Kidney (tissue), 13 donors: ENCODE measurements at regions not wholly inside any gene's neighbourhood (a gene's known extent, or its start where the extent isn't known, plus 50 kb on each side); places are given as distances from the start of the nearest gene placed in this dataset.

Experiments used
- DNase-seq, 5 donors: peaks; one replicate each; pipeline ENCODE4 v3.0.0-alpha.2; 2013 to 2020
- FAIRE-seq: peaks from 2 replicates; lab custom pipeline; 2012; peaks lifted over from hg19 to GRCh38; lab: Jason Lieb, UNC
- H3K27ac ChIP-seq, 2 donors: one replicate each; pipeline ENCODE4 v1.7.0; 2013; ENCODE audit warnings: low read depth in 2 of 2, low read length in 2 of 2, inconsistent platforms in 1 of 2
- H3K27me3 ChIP-seq: one replicate; pipeline ENCODE4 v1.7.1; 2013; ENCODE audit warnings: low read length, inconsistent platforms; ENCODE audit not compliant: control insufficient read depth, insufficient read depth
- H3K36me3 ChIP-seq, 3 donors: one replicate each; pipeline versions ENCODE4 v1.7.0 to v1.7.1; 2013; ENCODE audit warnings: low read length in 3 of 3, control low read depth in 1 of 3, inconsistent platforms in 1 of 3; ENCODE audit not compliant: insufficient read depth in 3 of 3, control insufficient read depth in 2 of 3
- H3K4me1 ChIP-seq, 3 donors: one replicate each; pipeline versions ENCODE4 v1.7.0 to v1.7.1; 2013; ENCODE audit warnings: low read length in 3 of 3, inconsistent platforms in 1 of 3, low read depth in 1 of 3; ENCODE audit not compliant: control insufficient read depth in 2 of 3, insufficient read depth in 2 of 3
- H3K4me3 ChIP-seq, 3 donors: one replicate each; pipeline versions ENCODE4 v1.7.0 to v1.8.1; 2013; ENCODE audit warnings: low read length in 3 of 3, control low read depth in 1 of 3, inconsistent platforms in 1 of 3
- H3K9ac ChIP-seq, 3 donors: one replicate each; pipeline versions ENCODE4 v1.7.0 to v1.7.1; 2013; ENCODE audit warnings: low read length in 3 of 3, control low read depth in 1 of 3, inconsistent platforms in 1 of 3
- H3K9me3 ChIP-seq, 3 donors: one replicate each; pipeline versions ENCODE4 v1.7.0 to v1.7.1; 2013; ENCODE audit warnings: low read length in 3 of 3, control low read depth in 1 of 3, inconsistent platforms in 1 of 3; ENCODE audit not compliant: control insufficient read depth in 2 of 3, insufficient read depth in 1 of 3
- intact Hi-C: fragments of 100-400 bp; cut with DNase I; formaldehyde crosslinking; loops from one replicate; pipeline ENCODE4 v1.11.1; 2022
- TF ChIP-seq, protein P1 (sequence below): IDR thresholded peaks from 3 replicates; pipeline ENCODE4 v1.5.1; 2012; ENCODE audit warnings: mild to moderate bottlenecking, moderate library complexity, borderline replicate concordance; ENCODE audit not compliant: insufficient read depth; ENCODE audit errors: extremely low read depth
- donor health status: control.
- donor health status: control.
- donor health status: control.
- donor health status: control.
- donor health status: control.
- donor health status: DM: yes; HTN: yes; CAD: no.
- donor health status: Normal renal cell carcinoma (clear cell type).

DNA sequence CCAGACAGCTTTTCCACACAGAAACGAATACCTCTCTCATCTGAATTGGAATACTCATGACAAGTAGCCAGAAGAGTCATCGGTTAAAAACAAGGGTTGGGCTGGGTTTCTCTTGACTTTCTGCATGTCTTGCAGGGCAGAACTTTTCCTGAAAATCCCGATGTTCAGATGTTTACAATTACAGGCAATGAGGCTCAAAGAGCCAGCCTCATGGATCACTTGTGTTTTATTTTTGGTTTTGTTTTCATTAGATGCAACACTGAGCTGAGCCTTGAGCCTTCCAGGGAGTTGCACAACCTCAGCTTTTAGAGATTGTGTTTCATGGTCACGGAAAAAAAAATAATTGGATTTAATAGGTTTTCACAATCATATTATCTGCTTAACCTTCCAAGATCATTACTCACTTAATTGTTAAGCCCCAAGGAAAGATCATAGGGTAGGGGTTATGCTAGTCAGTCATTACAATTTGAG is 288.1 kb upstream of the PRDM1 start:
- Histone ChIP-seq H3K4me3 (no peak overlapping the region), H3K4me1 (peaks cover 0 to 4% (median 0%) of the 10 kb centered on the region in 3 donors), H3K27me3 (no peaks in the 10 kb centered on the region), H3K9me3 (no peaks in the 10 kb centered on the region), H3K9ac (no peak overlapping the region), H3K36me3 (no peaks in the 10 kb centered on the region), H3K27ac (no peak overlapping the region)
- intact Hi-C loops: no loop called here
- DNase-seq (no peak), FAIRE-seq (no peak)
- TF ChIP-seq, protein P1, sequence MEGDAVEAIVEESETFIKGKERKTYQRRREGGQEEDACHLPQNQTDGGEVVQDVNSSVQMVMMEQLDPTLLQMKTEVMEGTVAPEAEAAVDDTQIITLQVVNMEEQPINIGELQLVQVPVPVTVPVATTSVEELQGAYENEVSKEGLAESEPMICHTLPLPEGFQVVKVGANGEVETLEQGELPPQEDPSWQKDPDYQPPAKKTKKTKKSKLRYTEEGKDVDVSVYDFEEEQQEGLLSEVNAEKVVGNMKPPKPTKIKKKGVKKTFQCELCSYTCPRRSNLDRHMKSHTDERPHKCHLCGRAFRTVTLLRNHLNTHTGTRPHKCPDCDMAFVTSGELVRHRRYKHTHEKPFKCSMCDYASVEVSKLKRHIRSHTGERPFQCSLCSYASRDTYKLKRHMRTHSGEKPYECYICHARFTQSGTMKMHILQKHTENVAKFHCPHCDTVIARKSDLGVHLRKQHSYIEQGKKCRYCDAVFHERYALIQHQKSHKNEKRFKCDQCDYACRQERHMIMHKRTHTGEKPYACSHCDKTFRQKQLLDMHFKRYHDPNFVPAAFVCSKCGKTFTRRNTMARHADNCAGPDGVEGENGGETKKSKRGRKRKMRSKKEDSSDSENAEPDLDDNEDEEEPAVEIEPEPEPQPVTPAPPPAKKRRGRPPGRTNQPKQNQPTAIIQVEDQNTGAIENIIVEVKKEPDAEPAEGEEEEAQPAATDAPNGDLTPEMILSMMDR: no peak

DNA sequence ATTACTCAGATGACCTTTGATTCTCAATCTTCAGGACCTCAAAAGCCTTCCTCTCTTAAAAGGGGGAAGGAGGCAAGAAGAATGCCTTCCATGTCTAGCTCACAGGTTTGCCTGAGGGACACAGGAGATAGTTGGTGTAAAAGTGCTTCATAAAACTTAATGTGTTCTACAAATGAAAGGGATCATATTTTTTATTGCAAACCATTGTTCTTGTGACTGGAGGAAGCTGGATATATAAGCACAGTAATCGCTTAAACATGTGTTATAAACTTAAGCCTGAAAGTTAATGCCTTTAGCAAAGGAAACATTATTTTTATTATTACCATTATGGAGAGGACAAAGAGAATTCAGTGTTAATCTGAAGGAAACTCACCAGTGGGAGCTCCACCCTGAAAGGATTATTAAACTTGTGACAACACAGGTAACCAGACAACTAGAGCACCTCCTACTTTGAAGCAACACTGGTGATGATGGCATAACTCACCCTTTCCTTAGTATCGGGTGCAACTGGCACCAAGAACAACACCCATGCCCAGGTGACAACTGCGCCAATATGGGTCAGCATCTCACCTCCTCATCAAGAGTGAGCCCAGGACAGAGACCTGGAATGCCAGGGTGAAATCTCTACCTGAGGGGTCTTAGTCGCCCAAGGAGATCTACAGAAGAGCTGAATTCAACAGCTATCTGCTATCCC is 288.7 kb upstream of the PRDM1 start:
- H3K27ac ChIP-seq: no peak overlapping the region
- H3K9me3 ChIP-seq: no peaks in the 10 kb centered on the region
- peaks cover 0 to 4% (median 0%) of the 10 kb centered on the region in 3 donors for H3K4me1 ChIP-seq
- DNase-seq (no peak), FAIRE-seq (no peak)
- H3K27me3 ChIP-seq: no peaks in the 10 kb centered on the region
- no peak overlapping the region for H3K9ac ChIP-seq
- H3K4me3 ChIP-seq: no peak overlapping the region
- no peaks in the 10 kb centered on the region for H3K36me3 ChIP-seq
- intact Hi-C loops: no loop called here
- TF ChIP-seq, protein P1: no peak

DNA sequence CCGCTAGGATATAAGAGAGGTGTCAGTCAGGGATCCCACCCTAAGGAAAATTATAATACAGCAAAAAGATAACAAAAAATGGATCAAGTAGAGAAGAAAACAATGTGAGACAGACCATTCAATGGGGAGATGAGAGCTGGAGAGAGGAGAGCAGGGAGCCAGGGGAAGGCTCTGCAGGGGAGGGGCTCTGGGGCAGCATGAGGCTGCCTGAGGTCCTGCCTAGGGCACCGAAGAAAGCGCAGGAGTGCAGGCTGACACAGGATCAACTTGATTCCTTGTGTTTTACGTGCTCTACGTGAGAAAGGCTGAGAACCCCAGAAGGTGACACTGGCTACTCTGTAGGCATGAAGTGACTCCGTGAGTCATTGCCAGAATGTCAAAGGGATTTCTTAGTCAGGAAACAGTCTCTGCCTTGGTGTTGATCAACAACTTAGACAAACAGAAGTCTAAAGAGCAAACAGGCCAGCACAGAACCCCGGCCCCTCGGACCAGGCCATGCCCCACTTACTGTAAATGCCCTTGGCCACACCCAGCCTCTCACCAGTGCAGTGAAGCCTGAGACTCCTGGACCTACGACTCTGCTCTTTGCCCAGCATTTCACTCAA is 290.1 kb upstream of the PRDM1 start:
- TF ChIP-seq, protein P1: no peak
- no peak overlapping the region for H3K27ac ChIP-seq
- H3K9ac ChIP-seq: no peak overlapping the region
- no peak overlapping the region for H3K4me3 ChIP-seq
- H3K27me3 ChIP-seq: no peaks in the 10 kb centered on the region
- H3K36me3 ChIP-seq: no peaks in the 10 kb centered on the region
- intact Hi-C loops: no loop called here
- peaks cover 0 to 4% (median 0%) of the 10 kb centered on the region in 3 donors for H3K4me1 ChIP-seq
- DNase-seq (no peak), FAIRE-seq (no peak)
- H3K9me3 ChIP-seq: no peaks in the 10 kb centered on the region
